ENCODE measurements at regions not wholly inside any gene's neighbourhood (a gene's known extent, or its start where the extent isn't known, plus 50 kb on each side); places are given as distances from the start of the nearest gene placed in this dataset.

DNA sequence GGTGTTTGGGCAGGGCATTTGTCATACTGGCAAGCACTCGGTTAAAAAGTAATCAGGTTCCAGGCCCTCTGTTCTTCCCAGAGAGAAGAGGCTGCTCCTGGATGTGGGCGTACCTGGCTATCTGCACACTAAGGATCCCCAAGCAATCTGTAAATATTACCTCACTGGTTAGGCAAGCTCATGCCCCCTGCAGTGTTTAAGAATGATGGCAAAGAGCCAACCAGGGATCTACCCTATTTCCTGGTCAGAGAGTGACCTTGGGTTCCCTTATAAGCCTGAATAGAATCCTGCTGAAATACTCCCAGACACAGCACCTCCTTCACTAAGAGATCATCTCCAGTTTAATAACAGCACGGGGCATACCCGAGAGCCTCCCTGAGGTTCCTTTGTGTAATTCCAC, 181.2 kb downstream of the PIK3R1 start:
- H3K4me3 ChIP-seq (ENCODE audit: low read depth, low read length), result no peak overlapping the region
- TF ChIP-seq, protein P1, sequence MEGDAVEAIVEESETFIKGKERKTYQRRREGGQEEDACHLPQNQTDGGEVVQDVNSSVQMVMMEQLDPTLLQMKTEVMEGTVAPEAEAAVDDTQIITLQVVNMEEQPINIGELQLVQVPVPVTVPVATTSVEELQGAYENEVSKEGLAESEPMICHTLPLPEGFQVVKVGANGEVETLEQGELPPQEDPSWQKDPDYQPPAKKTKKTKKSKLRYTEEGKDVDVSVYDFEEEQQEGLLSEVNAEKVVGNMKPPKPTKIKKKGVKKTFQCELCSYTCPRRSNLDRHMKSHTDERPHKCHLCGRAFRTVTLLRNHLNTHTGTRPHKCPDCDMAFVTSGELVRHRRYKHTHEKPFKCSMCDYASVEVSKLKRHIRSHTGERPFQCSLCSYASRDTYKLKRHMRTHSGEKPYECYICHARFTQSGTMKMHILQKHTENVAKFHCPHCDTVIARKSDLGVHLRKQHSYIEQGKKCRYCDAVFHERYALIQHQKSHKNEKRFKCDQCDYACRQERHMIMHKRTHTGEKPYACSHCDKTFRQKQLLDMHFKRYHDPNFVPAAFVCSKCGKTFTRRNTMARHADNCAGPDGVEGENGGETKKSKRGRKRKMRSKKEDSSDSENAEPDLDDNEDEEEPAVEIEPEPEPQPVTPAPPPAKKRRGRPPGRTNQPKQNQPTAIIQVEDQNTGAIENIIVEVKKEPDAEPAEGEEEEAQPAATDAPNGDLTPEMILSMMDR (IDR thresholded peaks at IDR 0.05; ENCODE audit: low read depth, low read length), result no peak

DNA sequence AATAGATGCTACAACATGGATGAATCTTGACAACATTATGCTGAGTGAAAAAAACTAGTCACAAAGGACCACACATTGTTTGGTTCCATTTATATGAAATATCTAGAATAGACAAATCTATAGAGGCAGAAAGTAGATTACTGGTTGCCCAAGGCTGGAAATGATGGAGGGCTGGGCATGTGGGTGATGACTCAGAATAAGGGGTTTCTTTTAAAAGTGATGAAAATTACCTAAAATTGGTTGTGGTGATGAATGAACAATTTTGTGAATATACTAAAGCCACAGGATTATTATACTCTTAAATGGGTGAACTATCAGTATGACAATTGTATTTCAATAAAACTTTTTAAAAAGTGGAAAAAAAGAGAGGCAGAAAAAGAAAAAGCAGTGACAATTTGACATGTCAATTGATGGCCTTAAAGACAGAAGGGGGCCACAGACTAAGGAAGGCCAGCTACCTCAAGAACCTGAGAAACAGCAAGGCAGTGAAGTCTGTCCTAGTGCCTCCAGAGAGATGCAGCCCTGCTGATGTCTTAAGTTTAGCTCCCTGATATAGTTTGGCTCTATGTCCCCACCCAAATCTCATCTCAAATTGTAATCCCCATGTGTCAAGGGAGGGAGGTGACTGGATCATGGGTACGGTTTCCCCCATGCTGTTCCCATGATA, 182.7 kb downstream of the PIK3R1 start:
- no peak overlapping the region for H3K4me3 ChIP-seq (ENCODE audit: low read depth, low read length)
- TF ChIP-seq, protein P1 (IDR thresholded peaks at IDR 0.05; ENCODE audit: low read depth, low read length), result no peak

DNA sequence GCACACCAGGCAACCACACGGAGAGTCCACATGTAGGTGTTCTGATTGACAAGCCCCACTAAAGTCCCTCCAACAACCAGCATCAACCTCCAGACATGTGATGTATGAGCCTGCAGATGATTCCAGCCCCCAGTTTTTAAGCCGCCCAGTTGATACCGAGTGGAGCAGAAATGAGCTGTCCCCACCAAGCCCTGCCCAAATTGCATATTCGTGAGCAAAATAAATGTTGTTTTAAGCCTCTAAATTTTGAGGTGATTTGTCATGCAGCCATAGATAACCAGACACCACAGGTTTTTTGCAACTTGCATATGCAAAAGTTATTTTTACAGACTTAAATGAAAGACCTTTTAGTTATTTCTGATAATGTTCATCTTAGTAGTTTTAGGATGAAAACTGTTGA, 187.7 kb downstream of the PIK3R1 start:
- TF ChIP-seq, protein P1 (IDR thresholded peaks at IDR 0.05; ENCODE audit: low read depth, low read length), result no peak
- H3K4me3 ChIP-seq (ENCODE audit: low read depth, low read length), result no peak overlapping the region

DNA sequence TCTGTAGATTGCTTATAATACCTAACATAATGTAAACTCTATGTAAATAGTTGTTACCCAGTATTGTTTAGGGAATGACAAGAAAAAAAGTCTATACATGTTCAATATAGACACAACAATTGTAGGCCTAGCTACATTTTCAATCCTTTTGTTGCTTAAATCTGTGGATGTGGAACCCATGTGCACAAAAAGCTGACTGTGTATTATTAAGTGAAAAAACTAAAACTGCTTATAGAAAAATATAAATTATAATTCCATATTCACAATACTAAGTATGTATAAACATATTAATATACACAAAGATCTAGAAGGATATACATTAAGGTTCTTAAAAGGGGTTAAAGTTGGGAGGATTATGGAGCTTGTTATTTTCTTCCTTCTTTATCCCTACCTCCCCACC, 188.7 kb downstream of the PIK3R1 start:
- no peak overlapping the region for H3K4me3 ChIP-seq (ENCODE audit: low read depth, low read length)
- TF ChIP-seq, protein P1 (IDR thresholded peaks at IDR 0.05; ENCODE audit: low read depth, low read length), result no peak

DNA sequence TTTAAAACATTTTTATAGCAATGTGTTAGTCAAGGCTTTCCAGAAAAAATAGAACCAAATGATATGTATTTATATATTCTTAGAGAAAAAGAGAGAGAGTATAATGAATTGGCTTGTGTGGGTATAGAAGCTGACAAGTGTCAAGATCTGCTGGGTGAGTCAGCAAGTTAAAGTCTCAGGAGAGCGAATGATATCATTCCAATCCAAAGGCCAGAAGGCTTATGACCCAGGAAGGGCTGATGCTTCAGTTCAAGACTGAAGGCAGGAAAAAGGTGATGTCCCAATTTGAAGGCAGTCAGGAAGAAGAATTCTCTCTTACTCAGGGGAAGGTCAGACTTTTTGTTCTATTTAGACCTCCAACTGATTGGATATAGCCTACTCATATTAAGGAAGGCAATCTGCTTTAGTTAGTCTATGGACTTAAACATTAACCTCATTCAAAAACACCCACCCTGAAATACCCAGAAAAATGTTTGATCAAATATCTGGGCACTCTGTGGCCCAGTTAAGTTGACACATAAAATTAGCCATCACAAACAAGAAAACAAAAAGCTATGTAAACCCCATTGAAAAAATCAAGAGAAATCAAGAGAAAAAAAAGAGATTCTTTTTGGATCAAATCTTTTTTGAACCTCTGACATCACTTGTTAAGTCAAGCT, 189.6 kb downstream of the PIK3R1 start:
- TF ChIP-seq, protein P1 (IDR thresholded peaks at IDR 0.05; ENCODE audit: low read depth, low read length), result no peak
- H3K4me3 ChIP-seq (ENCODE audit: low read depth, low read length), result no peak overlapping the region

DNA sequence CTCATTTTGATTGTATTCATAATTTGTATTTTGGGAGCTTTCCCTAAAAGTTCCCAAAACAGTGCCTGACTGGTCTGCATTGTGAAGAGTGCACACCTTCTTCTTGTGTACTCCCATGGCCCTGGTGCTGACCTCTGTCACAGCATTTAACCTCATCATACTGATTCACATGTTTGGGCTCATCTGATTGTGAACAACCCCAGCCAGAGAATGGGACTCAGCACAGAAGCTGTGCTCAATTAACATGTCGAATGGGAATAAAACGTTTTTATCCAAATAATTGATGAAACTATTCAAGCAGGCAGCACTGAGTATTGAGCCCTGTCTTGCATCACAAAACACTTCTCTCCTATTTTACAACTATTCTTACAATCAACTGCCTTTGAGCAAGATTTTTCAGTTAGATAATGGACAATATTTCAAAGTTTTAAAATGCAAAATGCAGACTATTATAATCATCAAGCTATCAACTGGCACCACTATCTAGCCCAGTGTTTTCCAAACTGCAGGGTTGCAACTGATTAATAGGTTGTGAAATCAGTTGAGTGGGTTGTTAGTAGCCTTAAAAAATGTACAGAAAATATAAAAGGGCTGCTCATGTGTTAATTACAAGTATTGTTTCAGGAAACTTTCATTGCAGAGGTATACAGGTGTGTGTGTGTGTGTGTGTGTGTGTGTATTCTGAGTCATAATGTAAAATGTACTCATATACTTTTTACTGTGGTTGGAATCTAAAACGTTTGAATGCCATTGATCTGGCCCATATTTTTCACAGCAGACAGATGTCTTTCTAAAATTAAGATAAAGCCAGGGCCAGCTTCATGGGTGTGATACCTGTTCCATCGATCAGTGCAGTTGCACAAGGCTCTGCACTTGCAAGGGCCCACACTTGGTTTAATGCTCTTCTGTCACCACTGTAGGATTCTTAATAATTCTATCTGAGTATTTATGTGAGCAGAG, 190.5 kb downstream of the PIK3R1 start:
- TF ChIP-seq, protein P1 (IDR thresholded peaks at IDR 0.05; ENCODE audit: low read depth, low read length), result no peak
- H3K4me3 ChIP-seq (ENCODE audit: low read depth, low read length), result no peak overlapping the region
